Superior temporal gyrus (tissue), 1 donor: ENCODE measurements at regions not wholly inside any gene's neighbourhood (a gene's known extent, or its start where the extent isn't known, plus 50 kb on each side); places are given as distances from the start of the nearest gene placed in this dataset.

Experiments
- DNase-seq: peaks from one replicate; pipeline ENCODE4 v3.0.0-alpha.2; 2016; ENCODE audit errors: extremely low spot score

- no peak for DNase-seq
Measured at GRCh38 chr4:127055357-127055756, 577.4 kb upstream of the INTU start.

GRCh38 chr4:127069675-127070074, 563.1 kb upstream of the INTU start:
- DNase-seq: no peak

- DNase-seq: no peak
Measured at GRCh38 chr4:127071443-127071842, 561.3 kb upstream of the INTU start.

- no peak for DNase-seq
Measured at GRCh38 chr4:127080141-127080540, 552.6 kb upstream of the INTU start.

GRCh38 chr4:127081041-127081440, 551.7 kb upstream of the INTU start:
- no peak for DNase-seq

GRCh38 chr4:127082986-127083385, 549.8 kb upstream of the INTU start:
- no peak for DNase-seq

GRCh38 chr4:127084666-127085065, 548.1 kb upstream of the INTU start:
- no peak for DNase-seq

GRCh38 chr4:127097061-127097460, 535.7 kb upstream of the INTU start:
- DNase-seq: no peak

GRCh38 chr4:127102361-127102760, 530.4 kb upstream of the INTU start:
- no peak for DNase-seq

GRCh38 chr4:127103681-127104115, 529.1 kb upstream of the INTU start:
- DNase-seq: peak; percentile 44

- DNase-seq: no peak
Measured at GRCh38 chr4:127113844-127114362, 518.9 kb upstream of the INTU start.

GRCh38 chr4:127118681-127119080, 514.1 kb upstream of the INTU start:
- DNase-seq: no peak

- no peak for DNase-seq
Measured at GRCh38 chr4:127120441-127121090, 512.2 kb upstream of the INTU start.

GRCh38 chr4:127124919-127125318, 507.8 kb upstream of the INTU start:
- no peak for DNase-seq

GRCh38 chr4:127126718-127127117, 506.0 kb upstream of the INTU start:
- DNase-seq: no peak

GRCh38 chr4:127131527-127131926, 501.2 kb upstream of the INTU start:
- no peak for DNase-seq

GRCh38 chr4:127134490-127134889, 498.3 kb upstream of the INTU start:
- DNase-seq: no peak

- no peak for DNase-seq
Measured at GRCh38 chr4:127138586-127138985, 494.2 kb upstream of the INTU start.

- no peak for DNase-seq
Measured at GRCh38 chr4:127139788-127140286, 492.9 kb upstream of the INTU start.

GRCh38 chr4:127140306-127140705, 492.5 kb upstream of the INTU start:
- no peak for DNase-seq

GRCh38 chr4:127141856-127142255, 490.9 kb upstream of the INTU start:
- DNase-seq: no peak

- no peak for DNase-seq
Measured at GRCh38 chr4:127143460-127144195, 489.1 kb upstream of the INTU start.

GRCh38 chr4:127145006-127145540, 487.7 kb upstream of the INTU start:
- DNase-seq: no peak
